ENCODE measurements at regions not wholly inside any gene's neighbourhood (a gene's known extent, or its start where the extent isn't known, plus 50 kb on each side); places are given as distances from the start of the nearest gene placed in this dataset.

GRCh38 chr3:103308921-103309320 is 874.1 kb downstream of the ZPLD1 start:
- TF ChIP-seq CTBP1 (IDR thresholded peaks at IDR 0.05; ENCODE audit: borderline replicate concordance) (no peak), PKNOX1 (IDR thresholded peaks at IDR 0.05) (no peak), L3MBTL2 (conservative IDR thresholded peaks at IDR 0.05) (no peak), FOXM1 (IDR thresholded peaks at IDR 0.05; ENCODE audit: borderline replicate concordance) (no peak), SUZ12 (IDR thresholded peaks at IDR 0.05) (no peak)

Measured in HEK293T (cell line).